HEK293T (cell line): ENCODE measurements at regions not wholly inside any gene's neighbourhood (a gene's known extent, or its start where the extent isn't known, plus 50 kb on each side); places are given as distances from the start of the nearest gene placed in this dataset.

Source experiments
- CTCF ChIA-PET: fragments of 350-600 bp; formaldehyde crosslinking; extraction: SDS; loops from one replicate; lab custom pipeline; 2021; ENCODE audit warnings: antibody characterized with exemption, inconsistent platforms; lab: Yijun Ruan, JAX
- POLR2A ChIA-PET: fragments of 350-600 bp; formaldehyde crosslinking; extraction: SDS; loops from one replicate; lab custom pipeline; 2020; ENCODE audit warnings: antibody characterized with exemption, inconsistent platforms; lab: Yijun Ruan, JAX
- DNase-seq: peaks from one replicate; pipeline ENCODE4 v3.0.0; 2012; ENCODE audit warnings: mixed read lengths; ENCODE audit errors: extremely low spot score
- ARNT ChIP-seq: fragments of 450-650 bp; IDR thresholded peaks from 2 replicates; pipeline ENCODE4 v1.6.1; 2017; ENCODE audit warnings: mild to moderate bottlenecking
- BHLHE40 ChIP-seq: fragments of 450-650 bp; IDR thresholded peaks from 2 replicates; pipeline ENCODE4 v1.6.1; 2016; ENCODE audit warnings: mild to moderate bottlenecking, moderate library complexity, borderline replicate concordance
- CTBP1 ChIP-seq: fragments of 450-650 bp; IDR thresholded peaks from 2 replicates; pipeline ENCODE4 v1.6.1; 2016; ENCODE audit warnings: borderline replicate concordance
- ELF4 ChIP-seq: fragments of 450-650 bp; IDR thresholded peaks from 2 replicates; pipeline ENCODE4 v1.6.1; 2017; ENCODE audit warnings: antibody characterized with exemption
- FOXA1 ChIP-seq: fragments of 450-650 bp; IDR thresholded peaks from 2 replicates; pipeline ENCODE4 v1.6.1; 2016; ENCODE audit warnings: mild to moderate bottlenecking
- FOXK2 ChIP-seq: fragments of 450-650 bp; IDR thresholded peaks from 2 replicates; pipeline ENCODE4 v1.6.1; 2016; ENCODE audit warnings: mild to moderate bottlenecking
- FOXM1 ChIP-seq: fragments of 450-650 bp; IDR thresholded peaks from 2 replicates; pipeline ENCODE4 v1.6.1; 2017; ENCODE audit warnings: mild to moderate bottlenecking, borderline replicate concordance
- HDGF ChIP-seq: fragments of 450-650 bp; IDR thresholded peaks from 2 replicates; pipeline ENCODE4 v1.6.1; 2017; ENCODE audit warnings: antibody characterized with exemption, borderline replicate concordance
- L3MBTL2 ChIP-seq: fragments of 450-650 bp; conservative IDR thresholded peaks from 2 replicates; pipeline ENCODE4 v1.6.1; 2016; ENCODE audit warnings: mild to moderate bottlenecking
- LEF1 ChIP-seq: fragments of 450-650 bp; IDR thresholded peaks from 2 replicates; pipeline ENCODE4 v1.6.1; 2017; ENCODE audit warnings: mild to moderate bottlenecking, borderline replicate concordance
- NFRKB ChIP-seq: fragments of 450-650 bp; IDR thresholded peaks from 2 replicates; pipeline ENCODE4 v1.6.1; 2016; ENCODE audit warnings: mild to moderate bottlenecking, moderate library complexity
- PKNOX1 ChIP-seq: fragments of 450-650 bp; IDR thresholded peaks from 2 replicates; pipeline ENCODE4 v1.6.1; 2016
- SP1 ChIP-seq: fragments of 450-650 bp; IDR thresholded peaks from 2 replicates; pipeline ENCODE4 v1.6.1; 2017
- SUZ12 ChIP-seq: fragments of 450-650 bp; IDR thresholded peaks from 2 replicates; pipeline ENCODE4 v1.6.1; 2016; ENCODE audit warnings: mild to moderate bottlenecking
- TARDBP ChIP-seq: fragments of 450-650 bp; IDR thresholded peaks from 2 replicates; pipeline ENCODE4 v1.6.1; 2016
- ZNF384 ChIP-seq: fragments of 450-650 bp; IDR thresholded peaks from 2 replicates; pipeline ENCODE4 v1.6.1; 2016

DNA sequence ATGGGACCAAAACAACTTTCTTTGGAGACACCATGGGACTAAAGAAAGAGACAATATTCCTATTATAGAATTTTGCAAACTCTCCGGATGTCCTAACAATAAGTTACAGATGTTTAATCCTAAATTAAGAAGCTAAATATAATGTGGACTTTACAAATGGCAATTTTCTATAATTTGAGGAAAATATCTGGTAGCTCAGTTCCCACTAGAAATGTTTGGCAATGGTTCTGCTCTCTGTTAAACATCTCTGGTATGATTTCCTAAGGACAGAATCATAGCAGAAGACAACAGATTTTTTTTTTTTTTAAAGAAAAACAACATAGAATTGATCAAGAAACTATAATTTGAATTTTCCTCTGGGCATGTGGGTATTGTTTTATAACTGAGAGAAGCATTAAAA is 232.8 kb downstream of the ENC1 start:
- no peak for DNase-seq
- TF ChIP-seq PKNOX1 (no peak), ZNF384 (no peak), ARNT (no peak), SP1 (no peak), NFRKB (no peak)
- ChIA-PET CTCF (no interaction called here), POLR2A (interaction anchor here (1.1 kb wide), 1 partner anchor 233 kb away, joined by 3 read pairs; the partner anchor contains the start of gene ENC1)

- POLR2A ChIA-PET = interaction anchor here (1.1 kb wide), 1 partner anchor 234 kb away, joined by 3 read pairs; the partner anchor contains the start of gene ENC1
- CTCF ChIA-PET = interaction anchor here (0.8 kb wide), 1 partner anchor 9 kb away, joined by 3 read pairs; no protein-coding TSS in a partner anchor
- no peak for DNase-seq
- TF ChIP-seq LEF1 = no peak
- no peak for TF ChIP-seq SP1
- no peak for TF ChIP-seq ELF4
- TF ChIP-seq L3MBTL2 = no peak
- TF ChIP-seq ARNT = no peak
- no peak for TF ChIP-seq HDGF
- no peak for TF ChIP-seq TARDBP
- no peak for TF ChIP-seq ZNF384
- TF ChIP-seq CTBP1 = no peak
- no peak for TF ChIP-seq FOXK2
- TF ChIP-seq FOXM1 = no peak
- no peak for TF ChIP-seq PKNOX1
- TF ChIP-seq BHLHE40 = no peak
- no peak for TF ChIP-seq NFRKB
- no peak for TF ChIP-seq FOXA1
- no peak for TF ChIP-seq SUZ12
Observed at GRCh38 chr5:74406844-74407243, 233.7 kb downstream of the ENC1 start.

DNA sequence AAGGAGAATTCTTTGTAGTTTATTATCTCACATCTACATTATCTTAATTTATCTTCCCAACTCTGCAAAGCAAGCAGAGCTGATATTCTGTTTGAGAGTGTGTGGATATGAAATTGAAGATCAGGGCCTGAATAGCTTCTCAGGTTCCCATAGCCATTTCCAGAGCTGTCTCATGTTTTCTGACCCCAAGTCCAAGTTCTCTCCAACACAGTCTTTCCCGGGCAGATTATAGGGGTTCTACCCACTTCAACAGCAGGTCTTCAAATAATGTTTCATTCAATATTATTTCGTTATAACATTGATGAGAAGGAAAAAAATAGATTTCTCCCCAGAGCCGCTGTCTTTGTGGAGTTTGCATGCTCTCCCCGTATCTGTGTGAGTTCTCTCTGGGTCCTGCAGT is 234.9 kb downstream of the ENC1 start:
- CTCF ChIA-PET = interaction anchor here (1.4 kb wide), 1 partner anchor 10 kb away, joined by 3 read pairs; no protein-coding TSS in a partner anchor
- no peak for DNase-seq
- POLR2A ChIA-PET = no interaction called here
- TF ChIP-seq HDGF (no peak), FOXA1 (no peak), ZNF384 (no peak), LEF1 (no peak)

- ChIA-PET CTCF (interaction anchor here (1.4 kb wide), 1 partner anchor 11 kb away, joined by 3 read pairs; no protein-coding TSS in a partner anchor), POLR2A (no interaction called here)
- no peak for TF ChIP-seq HDGF
- no peak for TF ChIP-seq ARNT
- DNase-seq = no peak
Observed at GRCh38 chr5:74404574-74405508, 235.7 kb downstream of the ENC1 start.

GRCh38 chr5:74403771-74404170 is 236.8 kb downstream of the ENC1 start:
- DNase-seq = no peak
- TF ChIP-seq HDGF (no peak), ZNF384 (no peak), SP1 (no peak), LEF1 (no peak), PKNOX1 (no peak), FOXK2 (no peak), FOXA1 (no peak), ARNT (no peak), TARDBP (no peak), NFRKB (no peak)
- ChIA-PET POLR2A (no interaction called here), CTCF (no interaction called here)

GRCh38 chr5:74402553-74402952 is 238.0 kb downstream of the ENC1 start:
- no peak for DNase-seq
- ChIA-PET CTCF (no interaction called here), POLR2A (interaction anchor here (0.6 kb wide), 1 partner anchor 238 kb away, joined by 4 read pairs; the partner anchor contains the start of gene ENC1)
- TF ChIP-seq ARNT (no peak), FOXA1 (no peak), HDGF (no peak), CTBP1 (no peak), SUZ12 (no peak), NFRKB (no peak), ZNF384 (no peak)
